Endothelial cell (in vitro differentiated cells): ENCODE measurements at regions not wholly inside any gene's neighbourhood (a gene's known extent, or its start where the extent isn't known, plus 50 kb on each side); places are given as distances from the start of the nearest gene placed in this dataset.
A peak's percentile ranks its signal among the peaks of the same experiment; 100 is the strongest.
"Not testable (repeated sequence)": the region's sequence is repeated elsewhere in the genome, so short reads cannot be mapped to it uniquely, and the experiment has no call there.

Experiments
- DNase-seq: peaks from one replicate; pipeline ENCODE4 v3.0.0; 2021; ENCODE audit warnings: low spot score
- H3K27ac Mint-ChIP-seq: one replicate; pipeline ENCODE4 v1.8.0; 2021; ENCODE audit warnings: mixed read lengths, inconsistent platforms; ENCODE audit not compliant: unreplicated experiment
- H3K27me3 Mint-ChIP-seq: one replicate; pipeline ENCODE4 v1.8.0; 2021; ENCODE audit warnings: mild to moderate bottlenecking, moderate library complexity, mixed read lengths, inconsistent platforms; ENCODE audit not compliant: unreplicated experiment
- H3K36me3 Mint-ChIP-seq: one replicate; pipeline ENCODE4 v1.8.0; 2021; ENCODE audit warnings: mild to moderate bottlenecking, low read depth, mixed read lengths, inconsistent platforms; ENCODE audit not compliant: unreplicated experiment
- H3K4me1 Mint-ChIP-seq: one replicate; pipeline ENCODE4 v1.8.0; 2021; ENCODE audit warnings: mild to moderate bottlenecking, mixed read lengths, inconsistent platforms; ENCODE audit not compliant: unreplicated experiment
- H3K4me3 Mint-ChIP-seq: one replicate; pipeline ENCODE4 v1.8.0; 2021; ENCODE audit warnings: mild to moderate bottlenecking, mixed read lengths, inconsistent platforms; ENCODE audit not compliant: unreplicated experiment
- H3K9me3 Mint-ChIP-seq: one replicate; pipeline ENCODE4 v1.8.0; 2021; ENCODE audit warnings: mixed read lengths, inconsistent platforms; ENCODE audit not compliant: unreplicated experiment
- TF ChIP-seq, protein P1 (sequence below): fragments of 200-600 bp; sonication (generic); IDR thresholded peaks from one replicate; pipeline ENCODE4 v1.5.0; 2021; ENCODE audit warnings: antibody characterized with exemption; ENCODE audit not compliant: unreplicated experiment

DNA sequence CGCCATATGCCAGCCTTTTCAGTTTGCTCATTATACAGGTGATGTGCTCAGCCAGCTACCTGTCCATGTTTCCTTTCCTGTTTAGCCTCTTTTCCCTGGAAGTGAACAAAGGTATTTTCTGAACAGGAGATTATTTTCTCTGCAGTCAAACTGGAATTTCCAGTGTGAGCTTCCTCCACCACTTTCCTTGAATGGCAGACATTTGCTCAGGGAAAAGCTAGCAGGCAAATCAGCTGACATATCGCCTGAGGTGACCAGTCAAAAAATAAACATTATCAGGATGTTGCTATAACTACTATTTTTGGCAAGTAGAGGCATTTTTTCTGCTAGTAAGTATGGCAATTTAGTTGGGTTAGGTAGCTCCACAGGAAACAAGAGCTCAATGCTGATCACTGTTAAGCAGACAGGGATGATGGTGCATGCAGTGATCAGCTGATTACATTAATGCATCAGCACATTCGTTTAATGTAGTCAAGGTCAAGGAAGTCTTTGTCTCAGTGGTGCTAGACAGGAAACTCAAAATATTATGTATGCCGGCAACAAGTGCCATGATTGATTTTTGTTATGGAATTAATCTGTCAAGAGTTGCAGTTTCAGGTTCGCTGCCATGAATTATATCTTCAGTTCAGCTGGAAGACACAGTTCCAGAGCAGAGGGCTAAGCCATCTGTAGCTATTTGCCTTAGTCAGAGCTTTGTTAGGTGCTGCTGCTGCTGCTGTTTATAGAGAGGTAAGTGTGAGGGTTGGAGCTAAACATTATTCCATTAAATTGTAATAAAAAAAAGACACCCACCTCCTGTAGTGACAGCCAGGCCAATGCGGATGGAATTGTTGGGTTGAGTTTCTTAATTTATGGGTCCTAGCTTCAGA is 179.7 kb upstream of the ST6GALNAC5 start:
- no peaks in the 10 kb centered on the region for H3K27me3 Mint-ChIP-seq
- H3K9me3 Mint-ChIP-seq: no peaks in the 10 kb centered on the region
- H3K4me1 Mint-ChIP-seq: peaks cover 4% of the 10 kb centered on the region
- H3K4me3 Mint-ChIP-seq: no peak overlapping the region
- no peak overlapping the region for H3K27ac Mint-ChIP-seq
- H3K36me3 Mint-ChIP-seq: no peaks in the 10 kb centered on the region
- TF ChIP-seq, protein P1, sequence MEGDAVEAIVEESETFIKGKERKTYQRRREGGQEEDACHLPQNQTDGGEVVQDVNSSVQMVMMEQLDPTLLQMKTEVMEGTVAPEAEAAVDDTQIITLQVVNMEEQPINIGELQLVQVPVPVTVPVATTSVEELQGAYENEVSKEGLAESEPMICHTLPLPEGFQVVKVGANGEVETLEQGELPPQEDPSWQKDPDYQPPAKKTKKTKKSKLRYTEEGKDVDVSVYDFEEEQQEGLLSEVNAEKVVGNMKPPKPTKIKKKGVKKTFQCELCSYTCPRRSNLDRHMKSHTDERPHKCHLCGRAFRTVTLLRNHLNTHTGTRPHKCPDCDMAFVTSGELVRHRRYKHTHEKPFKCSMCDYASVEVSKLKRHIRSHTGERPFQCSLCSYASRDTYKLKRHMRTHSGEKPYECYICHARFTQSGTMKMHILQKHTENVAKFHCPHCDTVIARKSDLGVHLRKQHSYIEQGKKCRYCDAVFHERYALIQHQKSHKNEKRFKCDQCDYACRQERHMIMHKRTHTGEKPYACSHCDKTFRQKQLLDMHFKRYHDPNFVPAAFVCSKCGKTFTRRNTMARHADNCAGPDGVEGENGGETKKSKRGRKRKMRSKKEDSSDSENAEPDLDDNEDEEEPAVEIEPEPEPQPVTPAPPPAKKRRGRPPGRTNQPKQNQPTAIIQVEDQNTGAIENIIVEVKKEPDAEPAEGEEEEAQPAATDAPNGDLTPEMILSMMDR: no peak
- DNase-seq: no peak

DNA sequence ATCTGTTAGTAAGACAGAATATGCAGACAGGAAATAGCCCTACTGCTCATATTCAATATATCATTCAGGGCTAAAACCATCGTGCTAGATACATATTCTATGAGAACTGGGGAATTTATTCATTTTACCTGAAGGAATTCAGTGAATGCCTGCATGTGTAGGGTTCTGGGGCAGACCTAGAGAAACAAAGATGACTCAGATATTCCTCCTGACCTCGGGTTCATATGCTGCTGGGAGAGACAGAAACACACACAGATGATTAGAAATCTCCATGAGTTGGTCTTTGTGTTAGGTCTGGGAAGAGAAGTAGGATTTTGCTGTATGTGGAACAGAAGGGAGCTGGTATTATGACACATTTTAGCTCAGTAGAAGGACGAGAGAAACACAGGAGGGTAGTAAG is 176.5 kb upstream of the ST6GALNAC5 start:
- Mint-ChIP-seq H3K4me3 (no peak overlapping the region), H3K36me3 (no peaks in the 10 kb centered on the region), H3K27ac (no peak overlapping the region), H3K27me3 (no peaks in the 10 kb centered on the region), H3K9me3 (no peaks in the 10 kb centered on the region), H3K4me1 (peaks cover 8% of the 10 kb centered on the region)
- DNase-seq: no peak
- TF ChIP-seq, protein P1: no peak

DNA sequence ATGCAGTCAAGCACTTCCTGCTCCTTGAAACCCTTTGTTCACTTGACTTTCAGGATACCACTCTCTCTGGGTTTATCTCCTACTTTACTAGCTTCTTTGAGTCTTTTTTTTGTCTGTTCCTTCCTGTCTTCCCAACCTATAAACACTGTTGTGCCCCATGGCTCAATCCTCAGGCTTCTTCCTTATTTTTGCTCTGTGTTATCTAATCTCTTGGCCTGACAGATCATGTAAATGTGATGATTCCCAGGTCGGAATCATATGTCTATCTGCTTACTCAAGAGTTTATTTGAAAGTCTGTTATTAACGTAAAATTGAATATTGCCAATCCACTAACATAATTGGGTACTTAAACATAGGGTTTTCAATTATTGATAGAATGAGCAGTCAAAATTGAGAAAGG is 171.7 kb upstream of the ST6GALNAC5 start:
- TF ChIP-seq, protein P1: no peak
- H3K4me1 Mint-ChIP-seq: peaks cover 4% of the 10 kb centered on the region
- H3K4me3 Mint-ChIP-seq: no peak overlapping the region
- DNase-seq: no peak
- no peaks in the 10 kb centered on the region for H3K9me3 Mint-ChIP-seq
- no peaks in the 10 kb centered on the region for H3K36me3 Mint-ChIP-seq
- H3K27me3 Mint-ChIP-seq: no peaks in the 10 kb centered on the region
- H3K27ac Mint-ChIP-seq: no peak overlapping the region

DNA sequence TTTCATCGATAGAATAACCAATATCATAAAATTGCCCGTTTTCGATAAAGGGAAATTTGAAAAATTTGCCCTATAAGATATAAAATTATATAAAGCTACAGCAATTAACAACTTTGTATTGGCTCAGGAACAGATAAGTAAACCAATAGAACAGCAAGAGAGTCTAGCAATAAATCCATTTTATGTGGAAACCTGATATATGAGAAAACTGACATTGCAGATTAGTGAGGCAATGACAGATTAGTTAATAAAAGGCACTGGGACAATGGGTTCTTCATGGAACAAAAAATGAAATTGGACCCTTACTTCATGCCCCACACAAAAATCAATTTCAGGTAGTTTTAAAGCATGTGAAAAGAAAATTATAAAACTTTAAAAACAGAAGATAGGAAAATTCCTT is 169.9 kb upstream of the ST6GALNAC5 start:
- TF ChIP-seq, protein P1: no peak
- Mint-ChIP-seq H3K36me3 (no peaks in the 10 kb centered on the region), H3K9me3 (no peaks in the 10 kb centered on the region), H3K4me3 (no peak overlapping the region), H3K4me1 (peaks cover 4% of the 10 kb centered on the region), H3K27ac (no peak overlapping the region), H3K27me3 (no peaks in the 10 kb centered on the region)
- DNase-seq: no peak

DNA sequence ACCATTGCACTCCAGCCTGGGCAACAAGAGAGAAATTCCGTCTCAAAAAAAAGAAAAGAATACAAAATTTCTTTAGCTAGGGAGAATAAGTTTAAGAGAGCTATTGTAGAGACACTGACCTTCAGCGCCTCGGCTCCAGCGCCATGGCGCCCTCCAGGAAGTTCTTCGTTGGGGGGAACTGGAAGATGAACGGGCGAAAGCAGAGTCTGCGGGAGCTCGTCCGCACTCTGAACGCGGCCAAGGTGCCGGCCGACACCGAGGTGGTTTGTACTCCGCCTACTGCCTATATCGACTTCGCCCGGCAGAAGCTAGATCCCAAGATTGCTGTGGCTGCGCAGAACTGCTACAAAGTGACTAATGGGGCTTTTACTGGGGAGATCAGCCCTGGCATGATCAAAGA is 167.6 kb upstream of the ST6GALNAC5 start:
- H3K4me3 Mint-ChIP-seq, H3K27me3 Mint-ChIP-seq, H3K4me1 Mint-ChIP-seq, H3K9me3 Mint-ChIP-seq, H3K27ac Mint-ChIP-seq, DNase-seq, H3K36me3 Mint-ChIP-seq: not testable (repeated sequence)

DNA sequence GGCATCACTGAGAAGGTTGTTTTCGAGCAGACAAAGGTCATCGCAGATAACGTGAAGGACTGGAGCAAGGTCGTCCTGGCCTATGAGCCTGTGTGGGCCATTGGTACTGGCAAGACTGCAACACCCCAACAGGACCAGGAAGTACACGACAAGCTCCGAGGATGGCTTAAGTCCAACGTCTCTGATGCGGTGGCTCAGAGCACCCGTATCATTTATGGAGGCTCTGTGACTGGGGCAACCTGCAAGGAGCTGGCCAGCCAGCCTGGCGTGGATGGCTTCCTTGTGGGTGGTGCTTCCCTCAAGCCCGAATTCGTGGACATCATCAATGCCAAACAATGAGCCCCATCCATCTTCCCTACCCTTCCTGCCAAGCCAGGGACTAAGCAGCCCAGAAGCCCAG is 167.1 kb upstream of the ST6GALNAC5 start:
- not testable (repeated sequence) for H3K4me3 Mint-ChIP-seq, H3K27me3 Mint-ChIP-seq, H3K4me1 Mint-ChIP-seq, DNase-seq, H3K36me3 Mint-ChIP-seq, H3K9me3 Mint-ChIP-seq
- peak overlapping the region; percentile 57 for H3K27ac Mint-ChIP-seq
